ENCODE measurements at regions not wholly inside any gene's neighbourhood (a gene's known extent, or its start where the extent isn't known, plus 50 kb on each side); places are given as distances from the start of the nearest gene placed in this dataset.

GRCh38 chr10:77710759-77711682, 73.4 kb upstream of the KCNMA1 start:
- DNase-seq, result peak in 49 of 56 donors; percentile 9 to 81 (median 46)

GRCh38 chr10:77710081-77710551, 72.5 kb upstream of the KCNMA1 start:
- DNase-seq, result no peak

- DNase-seq, result no peak
Observed at GRCh38 chr10:77707570-77707969, 70.0 kb upstream of the KCNMA1 start.

GRCh38 chr10:77702166-77702565, 64.6 kb upstream of the KCNMA1 start:
- DNase-seq, result peak in 6 of 56 donors; percentile 1 to 57 (median 12)

- no peak for DNase-seq
Observed at GRCh38 chr10:77700086-77700485, 62.5 kb upstream of the KCNMA1 start.

- DNase-seq, result no peak
Observed at GRCh38 chr10:77699080-77699645, 61.6 kb upstream of the KCNMA1 start.

- no peak for DNase-seq
Observed at GRCh38 chr10:77698267-77698931, 60.8 kb upstream of the KCNMA1 start.

- no peak for DNase-seq
Observed at GRCh38 chr10:77696584-77696983, 59.0 kb upstream of the KCNMA1 start.

- no peak for DNase-seq
Observed at GRCh38 chr10:77695186-77695585, 57.6 kb upstream of the KCNMA1 start.

- no peak for DNase-seq
Observed at GRCh38 chr10:77692782-77693181, 55.2 kb upstream of the KCNMA1 start.

- DNase-seq, result no peak
Observed at GRCh38 chr10:77689339-77689738, 51.7 kb upstream of the KCNMA1 start.

GRCh38 chr10:77687621-77688020, 50.0 kb upstream of the KCNMA1 start:
- DNase-seq, result no peak
